ENCODE measurements at regions not wholly inside any gene's neighbourhood (a gene's known extent, or its start where the extent isn't known, plus 50 kb on each side); places are given as distances from the start of the nearest gene placed in this dataset.

- no peaks in the 10 kb centered on the region for H3K4me1 Mint-ChIP-seq
- Histone ChIP-seq H3K27me3 (ENCODE audit: control insufficient read depth in 2 of 2, insufficient read depth in 2 of 2, low read length in 2 of 2) (peaks cover 0 to 2% of the 10 kb centered on the region in 2 donors), H3K9me3 (replicated peaks in 1 of 2; ENCODE audit: control insufficient read depth in 1 of 2, insufficient read depth in 1 of 2, low read length in 2 of 2) (no peaks in the 10 kb centered on the region), H2AFZ (ENCODE audit: insufficient read depth, low read depth, low read length, poor library complexity, severe bottlenecking) (no peak overlapping the region), H3K36me3 (replicated peaks in 1 of 2; ENCODE audit: control insufficient read depth in 1 of 2, insufficient read depth in 2 of 2, low read length in 2 of 2) (no peaks in the 10 kb centered on the region), H3K9ac (ENCODE audit: insufficient read depth, low read length, poor library complexity, severe bottlenecking) (no peak overlapping the region), H3K4me1 (ENCODE audit: control insufficient read depth in 1 of 2, insufficient read depth in 2 of 2, low read length in 2 of 2) (no peaks in the 10 kb centered on the region), H3K4me2 (replicated peaks; ENCODE audit: extremely low read depth, low read length, poor library complexity, severe bottlenecking) (no peak overlapping the region), H3K4me3 (replicated peaks in 1 of 3; ENCODE audit: low read depth in 2 of 3, low read length in 3 of 3) (no peak overlapping the region), H3K79me2 (ENCODE audit: insufficient read depth, low read length) (no peaks in the 10 kb centered on the region), H3K27ac (ENCODE audit: low read depth in 1 of 2, low read length in 2 of 2) (no peak overlapping the region), H4K20me1 (ENCODE audit: insufficient read depth, low read length) (no peaks in the 10 kb centered on the region)
- H3K4me3 Mint-ChIP-seq, result no peak overlapping the region
- H3K27me3 Mint-ChIP-seq (ENCODE audit: low read depth in 3 of 3), result peaks cover 4 to 8% (median 4%) of the 10 kb centered on the region in 3 donors
- intact Hi-C loops (cut with micrococcal nuclease), result no loop called here
- no peak overlapping the region for H3K27ac Mint-ChIP-seq
- peaks cover 0 to 4% (median 0%) of the 10 kb centered on the region in 7 donors for H3K9me3 Mint-ChIP-seq
- no peaks in the 10 kb centered on the region for H3K36me3 Mint-ChIP-seq
- WGBS (ENCODE audit: insufficient coverage), result 88% methylated on average over 5 of the region's 7 CpGs
- no peak for TF ChIP-seq CTCF (IDR thresholded peaks at IDR 0.05)
- no peak for DNase-seq
These were observed 172.4 kb downstream of the PMP22 start for GRCh38 chr17:15092762-15093161.

GRCh38 chr17:15092261-15092660 is 172.9 kb downstream of the PMP22 start:
- peaks cover 0 to 2% of the 10 kb centered on the region in 2 donors for H3K27me3 ChIP-seq (ENCODE audit: control insufficient read depth in 2 of 2, insufficient read depth in 2 of 2, low read length in 2 of 2)

More at GRCh38 chr17:15092261-15092660, 172.9 kb downstream of the PMP22 start:
- Histone ChIP-seq H3K4me1 (ENCODE audit: control insufficient read depth in 1 of 2, insufficient read depth in 2 of 2, low read length in 2 of 2) (no peaks in the 10 kb centered on the region), H3K36me3 (replicated peaks in 1 of 2; ENCODE audit: control insufficient read depth in 1 of 2, insufficient read depth in 2 of 2, low read length in 2 of 2) (no peaks in the 10 kb centered on the region), H2AFZ (ENCODE audit: insufficient read depth, low read depth, low read length, poor library complexity, severe bottlenecking) (no peak overlapping the region), H3K4me2 (replicated peaks; ENCODE audit: extremely low read depth, low read length, poor library complexity, severe bottlenecking) (no peak overlapping the region), H4K20me1 (ENCODE audit: insufficient read depth, low read length) (no peaks in the 10 kb centered on the region), H3K4me3 (replicated peaks in 1 of 3; ENCODE audit: low read depth in 2 of 3, low read length in 3 of 3) (no peak overlapping the region), H3K79me2 (ENCODE audit: insufficient read depth, low read length) (no peaks in the 10 kb centered on the region), H3K27ac (ENCODE audit: low read depth in 1 of 2, low read length in 2 of 2) (no peak overlapping the region), H3K9ac (ENCODE audit: insufficient read depth, low read length, poor library complexity, severe bottlenecking) (no peak overlapping the region), H3K9me3 (replicated peaks in 1 of 2; ENCODE audit: control insufficient read depth in 1 of 2, insufficient read depth in 1 of 2, low read length in 2 of 2) (no peaks in the 10 kb centered on the region)
- Mint-ChIP-seq H3K9me3 (peaks cover 0 to 4% (median 0%) of the 10 kb centered on the region in 7 donors), H3K27ac (no peak overlapping the region), H3K4me1 (no peaks in the 10 kb centered on the region), H3K27me3 (ENCODE audit: low read depth in 3 of 3) (peaks cover 4 to 6% (median 4%) of the 10 kb centered on the region in 3 donors), H3K4me3 (no peak overlapping the region), H3K36me3 (no peaks in the 10 kb centered on the region)
- no peak for DNase-seq
- WGBS (ENCODE audit: insufficient coverage), result no CpG with 5 or more reads among the region's 2 CpGs
- TF ChIP-seq CTCF (IDR thresholded peaks at IDR 0.05), result no peak
- intact Hi-C loops (cut with micrococcal nuclease), result no loop called here
